ENCODE measurements at regions not wholly inside any gene's neighbourhood (a gene's known extent, or its start where the extent isn't known, plus 50 kb on each side); places are given as distances from the start of the nearest gene placed in this dataset.

DNA sequence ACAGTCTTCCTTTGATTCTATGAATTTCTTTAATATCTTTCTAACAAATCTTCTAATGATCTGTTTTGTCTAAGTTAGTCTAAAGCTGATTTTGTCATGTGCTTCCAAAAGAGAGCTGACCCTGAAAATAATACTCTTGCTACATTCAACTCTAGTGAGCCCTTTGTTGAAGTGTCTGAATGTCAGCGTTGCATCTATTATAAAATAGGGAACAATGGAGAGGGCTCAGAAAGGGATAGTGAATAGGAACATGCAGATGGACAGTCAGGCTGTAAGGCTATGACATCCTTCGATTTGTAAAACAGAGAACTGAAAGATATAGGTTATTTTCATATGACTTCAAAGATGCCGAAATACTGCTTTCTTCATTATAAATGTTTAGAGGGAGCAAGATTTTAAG, 304.5 kb downstream of the GALC start:
- no peak for TF ChIP-seq MYC (IDR thresholded peaks at IDR 0.05; ENCODE audit: low read depth, low read length)
- TF ChIP-seq, protein P1, sequence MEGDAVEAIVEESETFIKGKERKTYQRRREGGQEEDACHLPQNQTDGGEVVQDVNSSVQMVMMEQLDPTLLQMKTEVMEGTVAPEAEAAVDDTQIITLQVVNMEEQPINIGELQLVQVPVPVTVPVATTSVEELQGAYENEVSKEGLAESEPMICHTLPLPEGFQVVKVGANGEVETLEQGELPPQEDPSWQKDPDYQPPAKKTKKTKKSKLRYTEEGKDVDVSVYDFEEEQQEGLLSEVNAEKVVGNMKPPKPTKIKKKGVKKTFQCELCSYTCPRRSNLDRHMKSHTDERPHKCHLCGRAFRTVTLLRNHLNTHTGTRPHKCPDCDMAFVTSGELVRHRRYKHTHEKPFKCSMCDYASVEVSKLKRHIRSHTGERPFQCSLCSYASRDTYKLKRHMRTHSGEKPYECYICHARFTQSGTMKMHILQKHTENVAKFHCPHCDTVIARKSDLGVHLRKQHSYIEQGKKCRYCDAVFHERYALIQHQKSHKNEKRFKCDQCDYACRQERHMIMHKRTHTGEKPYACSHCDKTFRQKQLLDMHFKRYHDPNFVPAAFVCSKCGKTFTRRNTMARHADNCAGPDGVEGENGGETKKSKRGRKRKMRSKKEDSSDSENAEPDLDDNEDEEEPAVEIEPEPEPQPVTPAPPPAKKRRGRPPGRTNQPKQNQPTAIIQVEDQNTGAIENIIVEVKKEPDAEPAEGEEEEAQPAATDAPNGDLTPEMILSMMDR (IDR thresholded peaks at IDR 0.05; ENCODE audit: low read depth, low read length): no peak
- TF ChIP-seq, protein P2, sequence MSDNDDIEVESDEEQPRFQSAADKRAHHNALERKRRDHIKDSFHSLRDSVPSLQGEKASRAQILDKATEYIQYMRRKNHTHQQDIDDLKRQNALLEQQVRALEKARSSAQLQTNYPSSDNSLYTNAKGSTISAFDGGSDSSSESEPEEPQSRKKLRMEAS (IDR thresholded peaks at IDR 0.05; ENCODE audit: low read depth, low read length): no peak
- no peak for TF ChIP-seq POLR2A (IDR thresholded peaks at IDR 0.05; ENCODE audit: extremely low read depth, insufficient read length)
- no peak overlapping the region for H3K4me3 ChIP-seq (ENCODE audit: low read depth, low read length)
- no peak for DNase-seq (ENCODE audit: low read depth)

DNA sequence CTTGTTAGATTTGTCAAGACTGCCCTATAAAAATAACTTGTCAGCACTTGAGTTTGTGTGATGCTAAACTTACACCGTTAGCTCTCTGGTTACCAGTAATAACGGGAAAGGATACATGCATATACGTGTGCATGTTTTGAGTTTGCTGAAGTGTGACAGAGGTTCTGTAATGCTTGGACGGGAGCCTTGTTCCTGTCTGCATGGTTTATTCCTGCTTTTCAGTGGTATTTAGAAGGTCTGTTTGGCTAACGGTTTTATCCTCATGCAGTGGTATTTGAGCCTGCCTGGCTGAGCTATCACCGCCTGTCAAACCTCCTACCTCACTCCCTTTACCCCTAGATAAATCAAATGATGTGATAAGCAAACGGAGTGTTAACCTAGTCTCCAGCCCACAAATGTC, 305.6 kb downstream of the GALC start:
- TF ChIP-seq, protein P1 (IDR thresholded peaks at IDR 0.05; ENCODE audit: low read depth, low read length): no peak
- no peak for TF ChIP-seq MYC (IDR thresholded peaks at IDR 0.05; ENCODE audit: low read depth, low read length)
- TF ChIP-seq, protein P2 (IDR thresholded peaks at IDR 0.05; ENCODE audit: low read depth, low read length): no peak
- TF ChIP-seq POLR2A (IDR thresholded peaks at IDR 0.05; ENCODE audit: extremely low read depth, insufficient read length): no peak
- no peak overlapping the region for H3K4me3 ChIP-seq (ENCODE audit: low read depth, low read length)
- no peak for DNase-seq (ENCODE audit: low read depth)

DNA sequence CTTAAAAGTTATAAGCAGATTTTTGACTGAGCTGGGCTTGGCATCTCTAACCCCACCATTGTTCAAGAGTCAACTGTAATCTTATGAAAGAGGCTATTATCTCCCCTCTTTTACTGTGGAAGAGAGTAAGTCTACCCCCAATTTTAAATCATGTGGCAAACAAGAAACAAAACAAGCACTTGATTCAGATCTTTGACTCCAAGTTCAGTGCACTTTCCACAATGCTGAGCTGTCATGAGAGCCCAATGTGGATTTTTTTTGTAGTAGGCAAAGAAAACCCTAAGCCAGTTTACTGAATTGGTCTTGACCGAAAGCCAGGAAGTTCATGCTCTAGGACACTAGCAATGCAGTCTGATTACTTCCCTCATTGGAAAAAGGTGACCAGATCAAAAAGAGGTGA, 306.2 kb downstream of the GALC start:
- H3K4me3 ChIP-seq (ENCODE audit: low read depth, low read length): no peak overlapping the region
- no peak for TF ChIP-seq MYC (IDR thresholded peaks at IDR 0.05; ENCODE audit: low read depth, low read length)
- TF ChIP-seq, protein P1 (IDR thresholded peaks at IDR 0.05; ENCODE audit: low read depth, low read length): no peak

DNA sequence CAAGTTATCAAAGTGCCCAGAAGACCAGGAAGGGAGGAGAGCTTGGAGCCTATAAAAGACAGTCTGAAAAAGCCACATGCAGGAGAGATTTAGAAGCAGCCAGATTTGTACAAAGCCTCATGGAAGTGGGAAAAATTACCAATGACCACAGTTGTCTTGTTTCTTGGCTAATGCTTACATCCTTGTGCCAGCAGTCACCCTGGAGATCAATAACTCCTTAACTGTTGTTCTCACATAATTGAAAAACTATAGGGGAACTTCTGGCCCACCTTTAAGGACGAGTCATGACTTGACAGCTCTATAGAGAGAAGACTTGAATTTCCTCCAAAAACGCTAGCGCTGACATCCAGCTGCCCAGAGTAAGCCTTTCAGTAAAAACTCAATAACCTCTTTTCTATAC, 313.1 kb downstream of the GALC start:
- no peak for DNase-seq (ENCODE audit: low read depth)
- TF ChIP-seq POLR2A (IDR thresholded peaks at IDR 0.05; ENCODE audit: extremely low read depth, insufficient read length) (no peak), MYC (IDR thresholded peaks at IDR 0.05; ENCODE audit: low read depth, low read length) (no peak)
- TF ChIP-seq, protein P1 (IDR thresholded peaks at IDR 0.05; ENCODE audit: low read depth, low read length): no peak
- TF ChIP-seq, protein P2 (IDR thresholded peaks at IDR 0.05; ENCODE audit: low read depth, low read length): no peak
- no peak overlapping the region for H3K4me3 ChIP-seq (ENCODE audit: low read depth, low read length)

More for the DNA sequence above, 306.2 kb downstream of the GALC start:
- no peak for DNase-seq (ENCODE audit: low read depth)

DNA sequence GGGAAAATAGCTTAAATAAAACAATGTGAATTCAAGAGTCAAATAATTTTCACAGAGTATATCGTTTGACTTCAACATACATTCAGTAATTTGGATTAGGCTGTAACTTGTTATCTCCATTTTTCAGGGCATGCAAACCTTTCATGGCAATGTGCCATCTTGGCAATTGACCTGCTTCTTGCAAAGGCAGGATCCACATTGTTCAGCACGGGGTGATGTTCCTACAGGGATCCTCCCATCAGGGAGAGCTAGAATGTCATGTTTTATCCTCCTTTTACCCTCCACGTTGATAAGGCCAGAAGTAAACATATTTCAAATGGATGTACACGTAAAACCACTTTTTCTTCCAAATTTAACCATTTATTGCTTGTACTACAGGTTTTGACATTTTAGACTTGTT, 314.4 kb downstream of the GALC start:
- TF ChIP-seq POLR2A (IDR thresholded peaks at IDR 0.05; ENCODE audit: extremely low read depth, insufficient read length): no peak
- no peak for TF ChIP-seq MYC (IDR thresholded peaks at IDR 0.05; ENCODE audit: low read depth, low read length)
- H3K4me3 ChIP-seq (ENCODE audit: low read depth, low read length): no peak overlapping the region
- no peak for DNase-seq (ENCODE audit: low read depth)

DNA sequence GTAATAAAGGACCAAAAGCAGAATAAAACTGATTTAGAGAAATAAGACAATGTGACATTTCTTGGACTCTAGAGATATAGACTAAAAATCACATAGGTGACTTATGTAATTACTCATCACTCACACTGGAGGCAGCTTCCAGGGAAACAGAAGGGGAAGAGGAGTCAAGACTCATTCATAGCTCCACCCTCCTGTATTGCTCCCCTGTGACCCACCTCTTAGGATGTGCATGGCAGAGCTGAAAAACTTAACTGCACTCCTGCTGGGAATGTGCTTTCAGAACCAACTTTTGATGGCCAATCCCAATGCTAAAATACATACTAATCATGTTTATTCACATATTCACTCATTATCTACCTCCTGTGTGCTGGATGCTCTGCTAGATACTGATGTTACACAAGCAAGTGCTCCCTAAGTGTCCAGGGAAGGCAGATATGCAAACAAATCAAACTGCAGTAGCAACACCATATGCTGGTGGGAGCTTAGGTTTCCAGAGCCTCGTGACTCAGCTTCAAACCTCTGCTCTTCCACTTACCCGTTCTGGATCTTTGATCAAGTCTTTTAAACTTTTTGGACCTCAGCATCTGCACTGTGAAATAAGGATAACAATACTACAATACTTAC, 316.1 kb downstream of the GALC start:
- DNase-seq (ENCODE audit: low read depth): no peak
- no peak overlapping the region for H3K4me3 ChIP-seq (ENCODE audit: low read depth, low read length)
- TF ChIP-seq POLR2A (IDR thresholded peaks at IDR 0.05; ENCODE audit: extremely low read depth, insufficient read length) (no peak), MYC (IDR thresholded peaks at IDR 0.05; ENCODE audit: low read depth, low read length) (no peak)
- TF ChIP-seq, protein P2 (IDR thresholded peaks at IDR 0.05; ENCODE audit: low read depth, low read length): no peak
- TF ChIP-seq, protein P1 (IDR thresholded peaks at IDR 0.05; ENCODE audit: low read depth, low read length): no peak

All from NB4 (cell line).